ENCODE measurements at regions not wholly inside any gene's neighbourhood (a gene's known extent, or its start where the extent isn't known, plus 50 kb on each side); places are given as distances from the start of the nearest gene placed in this dataset.
"Not testable (repeated sequence)": the region's sequence is repeated elsewhere in the genome, so short reads cannot be mapped to it uniquely, and the experiment has no call there.

DNA sequence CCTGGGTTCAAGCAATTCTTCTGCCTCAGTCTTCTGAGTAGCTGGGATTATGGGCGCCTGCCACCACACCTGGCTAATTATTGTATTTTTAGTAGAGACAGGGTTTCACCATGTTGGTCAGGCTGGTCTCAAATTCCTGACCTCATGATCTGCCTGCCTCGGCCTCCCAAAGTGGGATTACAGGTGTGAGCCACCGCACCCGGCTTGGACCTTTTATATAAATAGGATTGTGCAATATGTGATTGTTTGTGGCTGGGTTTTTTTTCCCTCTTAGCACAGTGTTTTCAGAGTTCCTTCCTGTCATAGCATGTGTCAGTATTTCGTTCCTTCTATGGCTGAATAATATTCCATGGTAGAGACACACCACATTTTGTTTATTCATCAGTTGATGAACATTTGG lies 65.8 kb upstream of the VKORC1L1 start:
- H3K9me1 ChIP-seq (ENCODE audit: insufficient read depth, low read length); H3K9me3 ChIP-seq (ENCODE audit: control insufficient read depth, insufficient read depth, low read length); H2BK5ac ChIP-seq (ENCODE audit: low read depth, low read length, poor library complexity, severe bottlenecking); H3K36me3 ChIP-seq (ENCODE audit: control insufficient read depth, insufficient read depth, low read length); ATAC-seq (ENCODE audit: low read depth); DNase-seq; in situ Hi-C loops (cut with MboI; ENCODE audit: low sequenced_read_pairs); BruUV-seq (replicated peaks); H4K5ac ChIP-seq (ENCODE audit: low read depth, low read length); H3K79me1 ChIP-seq (ENCODE audit: low read depth in 1 of 2, low read length in 2 of 2); H2BK15ac ChIP-seq (ENCODE audit: low read depth, low read length); H3K23ac ChIP-seq (ENCODE audit: low read depth, low read length); POLR2A ChIA-PET (ENCODE audit: unreplicated experiment); H2BK120ac ChIP-seq (ENCODE audit: low read depth, low read length); H3K18ac ChIP-seq (ENCODE audit: low read depth, low read length); H4K20me1 ChIP-seq (ENCODE audit: insufficient read depth, low read length); H3K14ac ChIP-seq (replicated peaks; ENCODE audit: low read depth, low read length); H3K9ac ChIP-seq (ENCODE audit: low read depth, low read length); H3K4me1 ChIP-seq (ENCODE audit: control insufficient read depth, insufficient read depth, low read length); dilution Hi-C loops (cut with HindIII; ENCODE audit: low sequenced_read_pairs, unreplicated experiment); H2BK20ac ChIP-seq (ENCODE audit: low read depth, low read length); intact Hi-C loops (cut with micrococcal nuclease); H3K4ac ChIP-seq (ENCODE audit: low read depth, low read length); H4K8ac ChIP-seq (ENCODE audit: low read depth in 2 of 2, low read length in 2 of 2); H3K4me2 ChIP-seq (ENCODE audit: low read depth, low read length); H2AK5ac ChIP-seq (ENCODE audit: low read depth, low read length); H2AFZ ChIP-seq (replicated peaks; ENCODE audit: low read length, poor library complexity); H3K27ac ChIP-seq (ENCODE audit: insufficient read depth, low read length); H2AK9ac ChIP-seq (replicated peaks; ENCODE audit: low read depth, low read length, poor library complexity); H3K27me3 ChIP-seq (ENCODE audit: control insufficient read depth, insufficient read depth, low read length); CTCF ChIA-PET; H4K91ac ChIP-seq (ENCODE audit: insufficient read depth, low read depth, low read length); H3K4me3 ChIP-seq (ENCODE audit: insufficient read depth, low read depth, low read length); H3K56ac ChIP-seq (ENCODE audit: extremely low read depth, insufficient read depth, low read length): not testable (repeated sequence)
- peak; percentile 43; the same call in 1 of the 2 replicates for TF ChIP-seq CEBPB (IDR thresholded peaks at IDR 0.05; ENCODE audit: low read depth, low read length)
- 83% methylated on average over 1 of the region's 5 CpGs; no CpG with 5 or more reads in 1 of the 2 experiments for WGBS, 2 experiments (ENCODE audit: extremely low coverage in 2 of 2, insufficient read length in 1 of 2)

All from IMR-90 (cell line).